HepG2 (cell line): ENCODE measurements at regions not wholly inside any gene's neighbourhood (a gene's known extent, or its start where the extent isn't known, plus 50 kb on each side); places are given as distances from the start of the nearest gene placed in this dataset.

Source experiments
- ATAC-seq: fragments of 200-7000 bp; cut with Tn5 transposase; 3 replicates; pipeline ENCODE4 v1.9.1; 2020; ENCODE audit warnings: mild to moderate bottlenecking, moderate library complexity
- BruUV-seq: library from RNA; stranded (reverse); fragments of 400-500 nt; replicated peaks from 2 replicates; lab custom pipeline; 2021; lab: Mats Ljungman, UMichigan
- CTCF ChIA-PET: fragments of 300-600 bp; formaldehyde crosslinking; extraction: SDS; loops from one replicate; lab custom pipeline; 2021; ENCODE audit warnings: low total read pairs, inconsistent platforms, low intra/inter-chr PET ratio; lab: Yijun Ruan, JAX
- POLR2A ChIA-PET: fragments of 350-600 bp; sonication (Branson Sonifier 250); formaldehyde crosslinking; loops from one replicate; lab custom pipeline; 2020; ENCODE audit warnings: antibody characterized with exemption, inconsistent platforms; lab: Yijun Ruan, JAX
- DNase-seq: peaks from one replicate; pipeline ENCODE4 v3.0.0-alpha.2; 2015; ENCODE audit warnings: low spot score
- FAIRE-seq: peaks from 3 replicates; lab custom pipeline; 2011; peaks lifted over from hg19 to GRCh38; lab: Jason Lieb, UNC
- H2AFZ ChIP-seq: one replicate; pipeline ENCODE4 v1.6.1; 2011; ENCODE audit warnings: low read length, inconsistent platforms
- H3K27ac ChIP-seq: fragments of 300-600 bp; 3 replicates; pipeline ENCODE4 v1.8.0; 2011; ENCODE audit warnings: mixed run types, mild to moderate bottlenecking, mixed read lengths, low read length, inconsistent platforms; ENCODE audit not compliant: insufficient read depth; ENCODE audit errors: extremely low read length
- H3K27me3 ChIP-seq, 2 experiments: fragments of 200-600 bp in 1 of 2; 2 replicates in 1 of 2; 3 replicates in 1 of 2; pipeline versions ENCODE4 v1.6.0 to v1.8.0; 2011; ENCODE audit warnings: low read length in 2 of 2, mild to moderate bottlenecking in 2 of 2, moderate library complexity in 2 of 2, inconsistent platforms in 1 of 2; ENCODE audit not compliant: insufficient read depth in 2 of 2, control insufficient read depth in 1 of 2
- H3K36me3 ChIP-seq, 2 experiments: fragments of 200-600 bp in 1 of 2; replicated peaks in 1 of 2; 2 replicates in 1 of 2; 3 replicates in 1 of 2; pipeline versions ENCODE4 v1.5.1 to v1.8.0; 2011; ENCODE audit warnings: low read length in 2 of 2, inconsistent platforms in 1 of 2; ENCODE audit not compliant: insufficient read depth in 2 of 2, control insufficient read depth in 1 of 2
- H3K4me1 ChIP-seq: 2 replicates; pipeline ENCODE4 v1.5.1; 2012; ENCODE audit warnings: low read length, inconsistent platforms; ENCODE audit not compliant: insufficient read depth
- H3K4me2 ChIP-seq: 2 replicates; pipeline ENCODE4 v1.6.0; 2011; ENCODE audit warnings: low read depth, low read length, inconsistent platforms
- H3K4me3 ChIP-seq, 3 experiments: fragments of 200-600 bp in 1 of 3; sonication (generic), shearing (Covaris generic) in 1 of 3; replicated peaks in 1 of 3; 2 replicates each; pipeline ENCODE4 v1.5.1; 2011 to 2016; ENCODE audit warnings: low read length in 3 of 3, inconsistent platforms in 2 of 3, low read depth in 2 of 3, mild to moderate bottlenecking in 2 of 3, control low read depth in 1 of 3, mixed read lengths in 1 of 3; ENCODE audit not compliant: insufficient read depth in 1 of 3
- H3K79me2 ChIP-seq: one replicate; pipeline ENCODE4 v1.6.1; 2011; ENCODE audit warnings: low read length, inconsistent platforms; ENCODE audit not compliant: insufficient read depth
- H3K9ac ChIP-seq: 2 replicates; pipeline ENCODE4 v1.6.0; 2011; ENCODE audit warnings: mild to moderate bottlenecking, low read depth, low read length, inconsistent platforms; ENCODE audit not compliant: insufficient read depth
- H3K9me3 ChIP-seq: 2 replicates; pipeline ENCODE4 v1.5.1; 2012; ENCODE audit warnings: mild to moderate bottlenecking, low read length
- H4K20me1 ChIP-seq: 2 replicates; pipeline ENCODE4 v1.6.0; 2011; ENCODE audit warnings: inconsistent platforms, mild to moderate bottlenecking, low read length, moderate library complexity; ENCODE audit not compliant: insufficient read depth
- HMG20B ChIP-seq: conservative IDR thresholded peaks from 2 replicates; pipeline ENCODE4 v1.6.1; 2016; ENCODE audit warnings: missing genetic modification reagents, missing compliant biosample characterization
- HOXD1 ChIP-seq: sonication (generic); formaldehyde crosslinking; IDR thresholded peaks from 2 replicates; pipeline ENCODE4 v1.5.0; 2020; ENCODE audit warnings: missing genetic modification reagents
- NFE2L2 ChIP-seq: fragments of 150-350 bp; IDR thresholded peaks from 2 replicates; pipeline ENCODE4 v1.6.1; 2014; ENCODE audit warnings: low read length
- SP1 ChIP-seq, 2 experiments: fragments of 450-650 bp in 1 of 2; sonication (generic) in 1 of 2; formaldehyde crosslinking in 1 of 2; IDR thresholded peaks; 2 replicates each; pipeline versions ENCODE4 v1.4.0 to v1.6.1; 2016 to 2020; ENCODE audit warnings: missing genetic modification reagents in 1 of 2
- ZNF292 ChIP-seq: sonication (generic); formaldehyde crosslinking; IDR thresholded peaks from 2 replicates; pipeline ENCODE4 v1.8.1; 2022; ENCODE audit warnings: mild to moderate bottlenecking, low read depth, missing genetic modification reagents, borderline replicate concordance
- ZNF512B ChIP-seq: sonication (generic); formaldehyde crosslinking; IDR thresholded peaks from 2 replicates; pipeline ENCODE4 v1.5.1; 2020; ENCODE audit warnings: missing genetic modification reagents, mild to moderate bottlenecking, borderline replicate concordance
- WGBS: methylation state at CpG from one replicate; pipeline ENCODE4 v1.1.6; 2017; ENCODE audit warnings: low lambda C conversion rate; 5-methylcytosine and 5-hydroxymethylcytosine counted together
- in situ Hi-C: cut with HindIII; loops from 2 replicates; pipeline ENCODE4 v1.10.0; 2017; ENCODE audit warnings: low pct_unique_long_range_greater_than_20kb; ENCODE audit not compliant: extremely low pct_ligation_motif_present
- intact Hi-C: fragments of 100-400 bp; cut with micrococcal nuclease; formaldehyde crosslinking; loops from one replicate; pipeline ENCODE4 v1.10.0; 2022; ENCODE audit not compliant: unreplicated experiment
- TF ChIP-seq, protein P1 (sequence below): sonication (generic); formaldehyde crosslinking; IDR thresholded peaks from 2 replicates; pipeline ENCODE4 v1.8.0; 2022; ENCODE audit warnings: mild to moderate bottlenecking, missing genetic modification reagents, moderate library complexity
- TF ChIP-seq, protein P2 (sequence below): sonication (generic); formaldehyde crosslinking; IDR thresholded peaks from 2 replicates; pipeline ENCODE4 v1.4.0; 2020; ENCODE audit warnings: mild to moderate bottlenecking, missing genetic modification reagents

- no peak for ATAC-seq
- no peaks in the 10 kb centered on the region for H4K20me1 ChIP-seq
- no peaks in the 10 kb centered on the region for H3K79me2 ChIP-seq
- H3K4me1 ChIP-seq, result no peaks in the 10 kb centered on the region
- TF ChIP-seq HMG20B (CRISPR knock-in tag) (no peak), NFE2L2 (no peak), HOXD1 (no peak), SP1 (IDR thresholded peaks at IDR 0.05) (no peak), SP1 (CRISPR knock-in tag; IDR thresholded peaks at IDR 0.05) (no peak), ZNF292 (CRISPR knock-in tag) (no peak), ZNF512B (CRISPR knock-in tag) (no peak)
- TF ChIP-seq, protein P1, sequence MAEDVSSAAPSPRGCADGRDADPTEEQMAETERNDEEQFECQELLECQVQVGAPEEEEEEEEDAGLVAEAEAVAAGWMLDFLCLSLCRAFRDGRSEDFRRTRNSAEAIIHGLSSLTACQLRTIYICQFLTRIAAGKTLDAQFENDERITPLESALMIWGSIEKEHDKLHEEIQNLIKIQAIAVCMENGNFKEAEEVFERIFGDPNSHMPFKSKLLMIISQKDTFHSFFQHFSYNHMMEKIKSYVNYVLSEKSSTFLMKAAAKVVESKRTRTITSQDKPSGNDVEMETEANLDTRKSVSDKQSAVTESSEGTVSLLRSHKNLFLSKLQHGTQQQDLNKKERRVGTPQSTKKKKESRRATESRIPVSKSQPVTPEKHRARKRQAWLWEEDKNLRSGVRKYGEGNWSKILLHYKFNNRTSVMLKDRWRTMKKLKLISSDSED (CRISPR knock-in tag), result no peak
- TF ChIP-seq, protein P2, sequence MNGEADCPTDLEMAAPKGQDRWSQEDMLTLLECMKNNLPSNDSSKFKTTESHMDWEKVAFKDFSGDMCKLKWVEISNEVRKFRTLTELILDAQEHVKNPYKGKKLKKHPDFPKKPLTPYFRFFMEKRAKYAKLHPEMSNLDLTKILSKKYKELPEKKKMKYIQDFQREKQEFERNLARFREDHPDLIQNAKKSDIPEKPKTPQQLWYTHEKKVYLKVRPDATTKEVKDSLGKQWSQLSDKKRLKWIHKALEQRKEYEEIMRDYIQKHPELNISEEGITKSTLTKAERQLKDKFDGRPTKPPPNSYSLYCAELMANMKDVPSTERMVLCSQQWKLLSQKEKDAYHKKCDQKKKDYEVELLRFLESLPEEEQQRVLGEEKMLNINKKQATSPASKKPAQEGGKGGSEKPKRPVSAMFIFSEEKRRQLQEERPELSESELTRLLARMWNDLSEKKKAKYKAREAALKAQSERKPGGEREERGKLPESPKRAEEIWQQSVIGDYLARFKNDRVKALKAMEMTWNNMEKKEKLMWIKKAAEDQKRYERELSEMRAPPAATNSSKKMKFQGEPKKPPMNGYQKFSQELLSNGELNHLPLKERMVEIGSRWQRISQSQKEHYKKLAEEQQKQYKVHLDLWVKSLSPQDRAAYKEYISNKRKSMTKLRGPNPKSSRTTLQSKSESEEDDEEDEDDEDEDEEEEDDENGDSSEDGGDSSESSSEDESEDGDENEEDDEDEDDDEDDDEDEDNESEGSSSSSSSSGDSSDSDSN (CRISPR knock-in tag), result no peak
- TF ChIP-seq, all 625 proteins: peak for 0
- no peak overlapping the region for H3K4me2 ChIP-seq
- no peak overlapping the region for H3K27ac ChIP-seq
- POLR2A ChIA-PET, result no interaction called here
- FAIRE-seq (no peak), DNase-seq (no peak)
- no peak overlapping the region for H3K9ac ChIP-seq
- WGBS, result 100% methylated on average over 1 of the region's 5 CpGs
- peaks cover 32% of the 10 kb centered on the region for H3K9me3 ChIP-seq
- no peaks in the 10 kb centered on the region for H3K36me3 ChIP-seq
- intact Hi-C loops, result no loop called here
- no TSS peak for BruUV-seq
- no peaks in the 10 kb centered on the region for H3K27me3 ChIP-seq
- no peak overlapping the region for H2AFZ ChIP-seq
- no peak overlapping the region for H3K4me3 ChIP-seq
- CTCF ChIA-PET, result no interaction called here
- in situ Hi-C loops, result no loop called here
Observed at GRCh38 chr19:28990522-28990921, 222.4 kb downstream of the UQCRFS1 start.
